ENCODE measurements at regions not wholly inside any gene's neighbourhood (a gene's known extent, or its start where the extent isn't known, plus 50 kb on each side); places are given as distances from the start of the nearest gene placed in this dataset.

DNA sequence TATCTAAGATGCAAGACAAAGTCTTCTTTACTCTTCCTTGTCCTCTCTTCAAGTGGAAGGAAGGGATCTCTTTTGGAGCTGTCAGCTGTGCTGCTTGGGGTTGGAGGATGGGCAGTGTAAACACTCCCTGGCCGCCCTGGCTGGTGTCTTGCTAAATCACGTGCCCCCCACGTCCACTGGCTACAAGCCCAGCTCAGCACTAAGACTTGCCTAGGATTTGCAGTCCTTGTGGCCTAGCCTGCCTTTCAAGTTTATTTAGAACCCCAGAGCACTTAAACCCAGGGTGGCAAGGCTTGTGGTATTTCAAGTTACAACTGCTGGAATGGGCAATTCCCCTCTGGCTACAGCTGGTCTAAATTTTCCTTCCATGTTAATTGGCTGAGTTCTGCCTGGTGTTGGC, 272.4 kb upstream of the MYO3A start:
- no peak for FAIRE-seq

DNA sequence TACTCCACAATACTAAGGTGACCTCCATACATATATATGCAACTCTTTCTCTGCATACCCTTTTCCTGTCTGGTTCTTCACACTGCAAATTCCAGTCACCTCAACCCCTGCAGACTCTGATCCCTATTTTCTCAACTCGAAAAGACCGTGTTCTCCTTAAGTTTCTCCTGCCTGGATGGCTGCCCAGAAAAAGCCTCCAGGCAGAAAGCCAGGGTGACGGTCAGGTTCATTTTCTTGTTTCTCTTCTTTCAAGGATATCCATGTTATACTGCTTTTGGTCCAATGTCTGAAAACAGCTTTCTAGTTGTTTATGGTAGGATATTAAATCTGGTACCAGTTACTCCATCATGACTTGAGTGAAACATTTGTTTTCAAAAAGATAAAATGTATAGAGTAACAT, 267.8 kb upstream of the MYO3A start:
- no peak for FAIRE-seq

DNA sequence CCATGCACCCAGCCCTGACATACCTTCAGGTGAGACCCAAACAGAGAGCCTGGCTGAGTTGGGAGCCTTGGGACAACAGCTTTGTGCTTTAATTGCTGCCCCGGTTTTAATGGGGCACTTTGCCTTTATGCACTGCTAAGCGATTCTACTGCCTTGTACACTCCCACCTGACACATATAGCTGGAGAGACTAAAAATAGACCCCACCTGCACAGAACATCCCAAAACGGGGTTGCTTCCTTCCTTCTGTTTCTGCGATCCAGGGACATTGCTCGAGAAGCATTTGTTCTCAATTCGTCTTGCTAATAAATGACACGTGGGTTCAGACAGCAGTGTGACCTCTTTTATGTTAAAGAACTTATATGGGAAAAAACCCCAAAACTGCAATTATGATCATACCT, 258.8 kb upstream of the MYO3A start:
- no peak for FAIRE-seq

DNA sequence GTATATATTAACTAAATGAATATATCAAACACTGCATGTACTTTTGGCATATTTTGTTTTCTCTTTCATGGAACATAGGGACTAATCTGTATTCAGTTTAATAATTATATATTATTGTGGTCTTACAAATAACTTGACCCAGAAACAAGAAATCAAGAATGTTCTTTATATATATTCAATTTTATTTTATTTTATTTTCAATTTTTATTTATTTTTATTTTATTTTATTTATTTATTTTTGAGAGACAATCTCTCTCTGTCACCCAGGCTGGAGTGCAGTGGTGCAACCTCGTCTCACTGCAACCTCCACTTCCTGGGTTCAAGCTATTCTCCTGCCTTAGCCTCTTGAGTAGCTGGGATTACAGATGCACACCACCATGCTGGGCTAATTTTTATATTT, 258.4 kb upstream of the MYO3A start:
- peak; percentile 5 for FAIRE-seq

DNA sequence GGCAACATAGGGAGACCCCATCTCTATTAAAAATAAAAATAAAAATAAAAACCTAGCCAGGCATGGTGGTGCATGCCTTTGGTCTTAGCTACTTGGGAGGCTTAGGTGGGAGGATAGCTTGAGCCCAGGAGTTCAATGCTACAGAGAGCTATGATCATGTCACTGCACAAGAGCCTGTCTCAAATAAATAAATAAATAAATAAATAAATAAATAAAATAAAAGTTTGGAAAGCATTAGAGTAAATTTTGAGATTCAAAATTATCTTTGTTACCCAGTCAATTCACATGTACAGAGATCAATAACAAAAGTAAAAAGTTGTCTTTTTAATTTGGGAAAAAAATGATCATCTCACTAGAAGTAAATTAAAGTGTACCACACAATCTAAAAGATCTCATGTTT, 255.8 kb upstream of the MYO3A start:
- FAIRE-seq = no peak

DNA sequence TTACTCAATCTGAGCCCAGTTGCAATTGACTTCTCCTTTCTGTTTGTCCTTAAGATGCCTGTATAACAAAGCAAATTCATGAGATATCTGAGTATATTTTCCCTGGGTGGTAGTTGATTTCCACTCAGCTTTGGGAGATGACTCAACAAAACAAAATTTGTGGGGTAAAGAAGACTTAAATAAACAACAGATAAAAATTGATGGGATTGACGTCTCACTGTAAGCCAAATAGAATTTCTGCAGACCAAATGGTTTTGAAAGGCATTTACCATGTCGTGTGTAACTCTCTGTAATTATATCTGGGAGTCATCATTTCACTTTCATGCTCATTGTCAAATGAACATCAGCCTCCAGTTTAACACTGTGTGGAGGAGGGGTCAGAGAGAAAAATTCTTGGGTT, 255.4 kb upstream of the MYO3A start:
- FAIRE-seq = no peak

DNA sequence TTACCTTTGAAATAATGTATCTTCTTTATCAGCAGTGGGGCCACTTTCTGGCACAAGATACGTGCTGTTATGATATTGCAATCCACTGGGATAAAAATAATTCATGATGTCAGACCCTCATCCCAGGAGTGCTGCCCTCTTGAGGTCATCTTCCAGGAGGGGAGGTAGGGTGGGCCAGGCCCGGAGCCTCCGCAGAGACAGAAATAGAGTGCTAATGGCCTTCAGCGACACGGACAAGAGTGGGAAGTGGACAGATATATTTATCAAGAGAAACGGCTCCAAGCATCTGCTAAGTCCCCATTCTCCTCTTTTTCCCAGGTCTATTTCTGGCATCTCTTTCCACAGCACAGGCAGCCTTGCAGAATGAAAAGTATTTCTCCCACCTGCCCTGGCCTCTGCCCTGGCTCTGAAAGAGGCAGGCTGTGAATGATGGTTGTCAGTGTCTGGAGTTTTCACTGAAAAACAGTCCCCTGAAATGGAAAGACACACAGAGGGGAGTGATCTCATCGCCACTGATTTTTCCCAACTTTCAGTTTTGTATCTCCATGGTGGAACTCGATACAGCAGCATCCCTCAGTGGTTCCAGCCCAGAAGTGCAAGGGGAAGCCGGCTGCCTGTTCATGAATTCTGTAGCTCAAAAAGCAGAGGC, 251.7 kb upstream of the MYO3A start:
- no peak for FAIRE-seq

DNA sequence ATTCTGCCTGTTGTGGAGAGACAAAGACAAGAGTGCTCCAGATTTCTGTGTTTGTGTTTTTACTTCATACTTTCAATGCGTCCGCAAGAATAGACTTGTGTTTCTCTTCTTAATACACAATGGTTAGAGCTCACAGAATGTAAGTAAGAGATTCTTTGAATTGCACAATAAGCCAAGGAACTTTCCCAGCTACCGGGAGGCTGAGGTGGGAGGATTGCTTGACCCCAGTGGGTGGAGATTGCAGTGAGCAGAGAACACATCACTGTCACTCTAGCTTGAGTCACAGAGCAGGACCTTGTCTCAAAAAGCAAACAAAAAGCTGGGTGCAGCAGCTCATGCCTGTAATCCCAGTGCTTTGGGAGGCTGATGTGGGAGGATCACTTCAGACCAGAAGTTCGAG, 250.7 kb upstream of the MYO3A start:
- no peak for FAIRE-seq

DNA sequence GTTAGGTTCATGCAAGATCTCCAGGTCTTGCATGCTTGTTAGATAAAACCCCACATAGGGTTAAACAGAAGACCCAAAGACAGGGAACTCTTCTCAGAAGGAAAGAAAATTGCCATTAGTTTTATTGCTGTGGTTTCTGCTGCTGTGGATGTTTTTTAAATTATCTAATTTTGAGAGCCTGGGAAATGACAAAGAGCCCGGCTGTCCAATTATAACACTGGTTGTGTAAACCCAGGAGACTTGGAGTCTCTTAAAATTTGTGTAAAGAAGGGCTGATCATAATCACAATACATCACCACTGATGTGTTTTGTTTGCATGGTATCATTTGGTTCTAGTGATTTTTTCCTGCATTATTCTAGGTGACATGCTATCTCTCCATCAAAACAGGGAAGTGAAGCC, 246.5 kb upstream of the MYO3A start:
- no peak for FAIRE-seq

DNA sequence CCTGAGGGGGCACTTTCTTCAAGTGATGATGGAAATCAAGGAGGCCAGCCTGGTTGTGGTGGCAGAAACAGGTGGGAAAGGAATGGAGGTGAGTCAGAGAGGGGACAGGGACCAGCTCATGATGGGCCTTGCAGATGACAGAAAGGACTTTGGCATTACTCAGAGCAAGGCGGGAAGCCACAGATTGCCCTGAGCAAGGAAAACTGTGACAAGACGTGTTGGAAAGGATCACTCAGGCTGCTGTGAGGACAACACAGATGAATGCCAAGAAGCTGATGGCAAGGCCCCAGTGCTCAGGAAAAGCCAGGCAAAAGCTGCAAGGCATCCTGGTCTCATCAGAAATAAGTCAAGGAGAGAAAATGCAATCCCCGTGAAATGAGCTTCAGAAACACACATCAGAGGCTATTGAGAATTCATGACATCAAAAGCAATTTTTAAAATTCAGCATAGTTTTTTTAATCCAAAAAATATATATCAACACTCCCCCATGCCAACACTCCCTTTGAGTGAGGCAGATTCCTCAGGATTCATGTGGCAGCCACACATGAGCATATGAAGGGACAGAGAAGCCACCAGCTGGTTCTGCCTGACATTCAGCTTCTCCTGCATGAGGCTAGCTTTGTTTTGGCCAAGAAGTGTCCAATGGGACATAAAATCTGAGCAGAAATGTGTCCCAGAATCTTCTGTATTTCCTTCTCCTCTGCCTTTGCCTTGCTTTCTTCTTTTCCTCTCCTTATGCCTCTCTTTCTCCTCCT, 244.5 kb upstream of the MYO3A start:
- FAIRE-seq = no peak

DNA sequence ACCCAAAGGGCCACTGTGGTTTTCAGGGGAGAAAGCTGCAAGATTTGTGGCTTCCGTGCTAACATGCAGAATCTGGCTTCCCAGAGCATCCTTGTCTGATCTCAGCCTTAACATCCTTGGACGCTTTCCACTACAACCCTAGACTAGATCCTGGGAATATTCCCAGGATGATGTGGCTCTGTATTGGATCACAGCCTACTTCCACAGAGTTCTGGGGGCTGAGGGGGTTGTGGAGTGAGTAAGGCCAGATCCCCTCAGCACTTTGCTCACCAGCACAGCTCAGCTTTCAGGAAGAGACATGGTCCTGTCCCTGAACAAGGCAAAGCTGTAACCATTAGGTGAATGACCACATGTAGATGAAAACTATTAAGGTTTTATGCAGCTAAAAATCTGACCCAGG, 241.3 kb upstream of the MYO3A start:
- no peak for FAIRE-seq

DNA sequence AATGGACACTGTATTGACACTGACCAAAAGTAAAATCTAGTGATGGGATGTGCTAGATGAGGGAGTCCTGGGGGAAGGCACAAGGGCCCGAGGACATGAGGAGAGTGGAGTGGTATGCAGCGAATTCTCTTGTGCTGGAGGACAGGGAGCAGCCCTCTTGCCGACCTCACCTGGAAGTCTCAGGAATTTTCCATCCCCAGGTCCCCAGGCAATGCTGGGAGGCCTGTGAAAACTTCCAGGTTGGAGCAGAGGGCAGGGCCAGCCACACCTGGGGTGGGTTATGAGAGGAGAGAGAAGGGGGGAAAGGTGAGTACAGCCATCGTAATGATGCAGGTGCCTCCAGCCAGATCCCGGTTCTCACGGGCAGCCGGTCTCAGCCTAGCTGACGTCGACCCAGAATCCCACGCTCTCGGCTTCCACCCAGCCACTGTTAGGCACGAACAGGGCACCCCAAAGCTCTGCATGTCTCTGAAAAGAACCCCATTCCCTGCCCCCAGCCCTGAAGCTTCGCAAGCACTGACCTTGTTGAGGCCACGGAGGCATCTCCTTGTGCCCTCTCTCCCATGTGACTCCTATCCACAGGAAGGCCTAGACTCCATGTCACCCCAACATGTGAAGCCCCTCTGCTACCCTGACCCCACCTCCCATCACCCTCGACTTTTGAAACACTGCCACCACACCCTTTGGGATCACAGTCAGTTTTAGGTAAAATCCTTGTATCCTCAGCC, 239.7 kb upstream of the MYO3A start:
- FAIRE-seq = no peak

DNA sequence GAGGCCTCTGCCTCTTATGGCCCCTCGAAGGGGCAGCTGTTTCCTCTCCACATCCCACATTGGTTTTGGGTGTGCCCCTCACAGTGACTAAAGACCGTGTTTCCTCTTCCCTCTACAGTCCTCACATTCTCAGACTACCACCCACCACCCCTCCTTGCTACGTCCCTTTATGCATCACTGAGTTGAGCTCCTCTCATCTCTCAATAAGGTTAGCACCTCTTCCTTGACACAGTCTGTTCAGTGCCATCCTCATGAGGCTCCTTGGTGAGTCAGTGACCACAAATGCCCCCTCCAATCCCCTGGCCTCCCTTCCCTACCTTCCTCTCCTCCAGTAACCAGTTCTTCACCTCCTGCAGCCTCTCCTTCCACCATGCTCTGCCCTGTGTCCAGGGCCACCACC, 239.1 kb upstream of the MYO3A start:
- FAIRE-seq = no peak

DNA sequence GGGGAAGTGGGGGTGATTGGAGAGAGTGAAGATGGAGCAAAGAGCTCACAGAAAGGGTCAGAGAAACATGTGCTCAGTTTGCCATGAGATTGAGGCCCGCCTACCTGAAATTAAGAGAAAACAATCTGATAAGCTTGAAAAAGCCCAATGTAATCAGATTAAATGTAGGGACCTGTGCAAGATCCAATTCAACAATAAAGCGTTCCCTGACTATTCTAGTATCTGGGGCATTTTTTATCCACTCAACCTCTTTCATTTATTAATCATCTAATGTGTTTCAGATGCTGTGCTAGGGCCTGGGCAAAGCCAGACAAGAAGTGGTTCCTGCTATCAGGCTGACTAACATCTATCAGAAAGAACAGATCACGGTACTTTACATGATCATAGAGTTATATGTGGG, 238.4 kb upstream of the MYO3A start:
- FAIRE-seq = no peak

DNA sequence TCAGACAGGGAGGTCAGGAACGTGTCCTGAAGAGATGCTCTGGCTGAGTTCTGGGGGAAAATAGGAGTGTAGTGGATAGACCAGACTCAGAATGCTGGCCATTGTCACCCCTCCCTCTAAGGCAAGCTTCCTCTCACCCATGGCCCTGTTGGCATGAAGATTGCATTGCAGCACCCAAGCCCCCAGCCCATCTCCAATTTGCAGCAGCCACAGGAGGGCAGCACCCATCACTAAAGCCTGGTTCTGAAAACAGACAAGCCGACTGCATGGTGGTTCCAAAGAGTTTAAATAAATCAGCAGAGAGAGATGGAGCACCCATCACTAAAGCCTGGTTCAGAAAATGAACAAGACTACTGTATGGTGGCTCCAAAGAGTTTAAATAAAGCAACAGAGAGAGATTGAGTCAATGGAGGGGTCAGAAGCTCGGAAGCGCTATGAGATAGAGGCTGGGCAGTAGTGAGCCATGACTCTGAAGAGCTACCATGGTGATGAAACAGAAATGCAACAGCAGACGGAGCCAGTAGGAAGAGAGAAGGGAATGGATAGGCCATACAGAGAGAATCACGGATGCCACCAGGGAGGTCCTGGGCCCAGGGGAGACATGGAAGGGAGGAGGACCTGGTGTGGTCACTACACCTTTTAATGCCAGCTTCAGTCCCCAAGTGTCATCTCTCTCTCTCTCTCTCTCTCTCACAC, 237.9 kb upstream of the MYO3A start:
- no peak for FAIRE-seq

DNA sequence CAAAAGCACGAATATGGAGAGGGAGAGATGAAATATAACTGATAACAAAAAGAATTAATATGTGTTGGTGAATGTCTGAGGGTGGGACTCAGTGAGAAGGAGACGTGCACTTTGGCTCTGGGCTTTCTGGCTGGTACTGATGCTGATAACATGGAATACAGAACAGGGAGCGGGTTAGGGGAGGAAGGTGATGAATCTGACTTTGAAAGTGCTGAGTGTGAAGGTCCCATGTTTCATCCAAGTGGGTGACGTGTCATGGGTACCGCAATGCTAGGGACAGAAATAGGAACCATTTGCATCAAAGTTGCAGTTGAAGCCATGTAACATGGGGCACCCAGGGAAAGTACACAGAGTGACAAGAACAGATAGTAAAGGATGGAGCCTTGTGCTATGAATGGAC, 236.6 kb upstream of the MYO3A start:
- no peak for FAIRE-seq

DNA sequence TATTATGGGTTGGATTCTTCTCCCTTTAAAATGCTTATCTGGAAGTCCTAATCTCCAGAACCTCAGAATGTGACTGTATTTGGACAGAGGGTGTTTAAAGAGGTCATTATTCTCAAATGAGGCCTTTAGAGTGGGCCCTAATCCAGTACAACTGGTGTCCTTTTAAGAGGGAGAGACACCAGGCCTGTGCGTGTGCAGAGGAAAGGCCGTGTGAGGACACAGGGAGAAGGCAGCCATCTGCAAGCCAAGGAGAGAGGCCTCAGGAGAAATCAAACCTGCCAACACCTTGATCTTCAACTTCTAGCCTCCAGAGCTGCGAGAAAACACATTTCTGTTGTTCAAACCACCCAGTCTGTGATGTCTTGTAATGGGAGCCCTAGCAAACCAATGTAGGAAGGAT, 235.4 kb upstream of the MYO3A start:
- no peak for FAIRE-seq

DNA sequence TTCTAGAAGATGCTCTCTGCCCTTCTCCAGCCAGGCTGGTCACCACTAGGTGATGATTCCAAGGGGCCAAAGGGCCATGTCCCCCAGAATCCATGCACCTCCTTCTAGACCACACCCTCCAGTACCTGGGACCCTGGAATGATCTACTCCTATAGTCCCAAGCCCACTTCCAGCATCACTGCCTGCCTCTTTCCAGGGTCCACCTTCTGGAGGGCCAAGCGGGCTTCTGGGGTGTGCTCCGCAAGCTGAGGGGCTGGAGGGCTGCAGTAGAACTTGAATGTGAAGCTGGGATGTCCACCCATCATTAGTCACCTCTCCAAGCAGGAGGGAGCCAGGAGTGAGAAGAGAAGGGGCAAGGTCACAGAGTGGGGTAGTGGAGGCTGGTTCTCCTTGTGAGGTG, 234.4 kb upstream of the MYO3A start:
- FAIRE-seq = no peak

DNA sequence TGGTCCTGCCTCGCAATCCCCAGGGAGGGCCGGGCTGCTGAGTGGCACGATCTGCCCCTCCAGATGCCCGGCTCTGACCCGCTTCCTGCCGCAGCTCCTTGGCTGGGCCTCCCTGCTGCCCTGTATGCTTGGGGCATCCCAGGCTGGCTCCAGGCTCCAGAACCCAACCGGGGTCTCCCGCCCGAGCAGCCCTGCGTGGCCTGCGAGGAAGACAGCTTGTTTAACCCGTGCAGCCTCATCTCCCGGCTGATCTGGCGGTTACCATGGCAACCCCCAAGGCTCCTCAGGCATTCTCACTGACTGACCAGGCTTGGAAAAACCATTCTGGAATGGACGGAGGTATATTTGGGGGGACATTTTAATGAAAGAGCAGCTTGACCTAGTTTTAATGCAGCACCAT, 232.4 kb upstream of the MYO3A start:
- FAIRE-seq = no peak

DNA sequence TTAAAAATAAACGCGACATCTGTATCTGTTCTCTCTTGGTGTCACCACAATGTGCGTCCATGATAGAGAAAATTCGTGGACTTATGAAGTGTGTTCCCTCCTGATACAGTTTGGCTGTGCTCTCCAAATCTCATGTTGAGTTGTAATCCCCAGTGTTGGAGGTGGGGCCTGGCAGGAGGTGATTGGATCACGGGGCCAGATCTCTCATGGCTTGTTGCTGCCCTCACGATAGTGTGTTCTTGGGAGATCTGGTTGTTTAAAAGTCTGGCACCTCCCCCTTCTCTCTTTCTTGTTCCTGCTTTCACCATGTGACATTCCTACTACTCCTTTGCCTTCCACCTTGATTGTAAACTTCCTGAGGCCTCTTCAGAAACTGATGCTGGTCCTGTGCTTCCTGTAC, 229.4 kb upstream of the MYO3A start:
- no peak for FAIRE-seq

DNA sequence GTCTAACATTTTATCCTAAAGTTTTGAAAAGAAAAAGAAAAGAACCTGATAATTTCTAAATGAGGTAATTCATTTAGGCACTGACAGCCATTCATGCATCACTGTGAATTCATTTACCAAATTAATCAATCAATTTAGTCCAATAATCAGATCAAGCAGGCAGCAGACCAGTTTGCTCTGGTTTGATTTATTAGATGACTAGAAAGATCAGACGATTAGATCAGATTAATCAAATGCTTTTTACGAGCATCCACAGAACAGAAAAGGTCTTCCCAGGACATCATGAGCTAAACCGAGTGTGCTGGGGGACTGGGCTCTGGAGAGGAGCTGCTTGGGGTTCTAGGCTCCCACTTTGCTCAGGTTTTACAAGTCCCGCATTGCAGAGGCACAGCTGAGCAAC, 226.5 kb upstream of the MYO3A start:
- no peak for FAIRE-seq

DNA sequence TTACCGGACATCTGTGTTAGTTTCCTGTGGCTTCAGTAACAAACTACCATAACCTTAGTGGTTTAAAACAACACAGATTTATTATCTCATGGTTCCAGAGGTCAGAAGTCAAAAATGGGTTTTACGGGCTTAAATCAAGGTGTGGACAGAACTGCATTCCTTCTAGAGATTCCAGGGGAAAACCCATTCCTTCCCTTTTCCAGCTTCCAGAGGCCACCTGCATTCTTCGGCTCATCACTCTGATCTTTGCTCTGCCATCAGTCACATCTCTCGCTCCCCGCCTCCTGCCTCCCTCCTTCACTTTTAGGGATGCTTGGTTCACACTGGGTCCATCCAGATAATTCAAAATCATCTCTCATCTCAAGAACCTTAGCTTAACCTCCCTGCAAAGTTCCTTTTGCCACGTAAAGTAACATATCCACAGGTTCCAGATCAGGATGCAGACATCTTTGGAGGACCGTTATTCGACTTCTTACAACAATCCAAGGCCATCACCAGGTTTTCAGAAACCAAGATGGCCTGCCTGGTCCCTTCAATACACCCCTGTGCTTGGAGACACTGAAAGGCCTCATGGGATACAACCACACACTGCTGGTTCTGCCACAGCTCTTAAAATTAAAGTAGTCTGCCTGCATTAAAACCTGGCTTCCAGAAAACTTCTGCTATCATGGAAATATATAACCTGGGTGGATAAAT, 225.9 kb upstream of the MYO3A start:
- no peak for FAIRE-seq

DNA sequence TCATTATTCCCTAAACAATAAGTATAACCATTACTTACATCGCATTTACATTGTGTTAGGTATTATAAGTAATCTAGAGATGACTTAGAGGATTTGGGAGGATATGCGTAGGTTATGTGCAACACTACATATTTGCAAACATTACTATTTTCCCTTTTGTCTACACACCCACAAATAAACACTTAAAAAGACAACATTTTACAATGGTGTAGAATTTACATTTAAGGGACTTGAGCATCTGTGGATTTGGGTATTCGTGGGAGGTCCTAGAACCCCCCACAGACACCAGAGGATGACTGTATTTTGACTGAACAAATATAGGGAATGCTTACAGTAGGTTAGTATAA, 220.2 kb upstream of the MYO3A start:
- no peak for FAIRE-seq

Measured in colon (tissue), 2 donors.